ENCODE measurements at regions not wholly inside any gene's neighbourhood (a gene's known extent, or its start where the extent isn't known, plus 50 kb on each side); places are given as distances from the start of the nearest gene placed in this dataset.

DNA sequence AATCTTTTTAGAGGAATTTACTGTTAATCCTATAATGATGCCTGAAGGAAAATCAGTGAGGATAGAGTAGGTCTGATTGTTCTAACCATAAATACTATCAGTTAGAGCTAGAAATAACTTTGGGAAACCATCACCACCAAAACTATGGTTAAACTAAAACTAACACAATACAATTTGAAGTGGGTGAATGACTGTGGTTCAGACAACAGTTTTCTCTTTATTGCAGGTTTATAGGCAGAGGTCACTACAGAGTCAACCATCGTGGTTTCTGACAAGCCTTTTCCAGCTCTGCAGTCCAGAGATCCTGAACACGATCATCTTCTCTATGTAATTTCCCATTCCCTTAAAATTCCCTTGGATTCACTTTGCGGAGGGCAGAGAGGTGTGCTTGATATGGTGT, 134.3 kb downstream of the IBTK start:
- TF ChIP-seq GTF2F1 (IDR thresholded peaks at IDR 0.05; ENCODE audit: borderline replicate concordance, low read depth, low read length) = no peak
- no peak for TF ChIP-seq TEAD4 (IDR thresholded peaks at IDR 0.05; ENCODE audit: low read depth, low read length)
- no peak for TF ChIP-seq BRCA1 (IDR thresholded peaks at IDR 0.05; ENCODE audit: low read depth, low read length)
- TF ChIP-seq MAFK (IDR thresholded peaks at IDR 0.05; ENCODE audit: low read depth, low read length) = no peak
- TF ChIP-seq GABPA (IDR thresholded peaks at IDR 0.05; ENCODE audit: borderline replicate concordance, insufficient read depth, low read length) = no peak
- no peak for TF ChIP-seq POLR2A (IDR thresholded peaks at IDR 0.05; ENCODE audit: control extremely low read depth in 1 of 2, low read depth in 2 of 2, low read length in 2 of 2)
- no peak for TF ChIP-seq KDM5A (IDR thresholded peaks at IDR 0.05; ENCODE audit: low read length)
- no peak for TF ChIP-seq SUZ12 (IDR thresholded peaks at IDR 0.05; ENCODE audit: low read length)
- TF ChIP-seq, protein P1, sequence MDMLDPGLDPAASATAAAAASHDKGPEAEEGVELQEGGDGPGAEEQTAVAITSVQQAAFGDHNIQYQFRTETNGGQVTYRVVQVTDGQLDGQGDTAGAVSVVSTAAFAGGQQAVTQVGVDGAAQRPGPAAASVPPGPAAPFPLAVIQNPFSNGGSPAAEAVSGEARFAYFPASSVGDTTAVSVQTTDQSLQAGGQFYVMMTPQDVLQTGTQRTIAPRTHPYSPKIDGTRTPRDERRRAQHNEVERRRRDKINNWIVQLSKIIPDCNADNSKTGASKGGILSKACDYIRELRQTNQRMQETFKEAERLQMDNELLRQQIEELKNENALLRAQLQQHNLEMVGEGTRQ (IDR thresholded peaks at IDR 0.05; ENCODE audit: low read length) = no peak
- TF ChIP-seq KDM1A (IDR thresholded peaks at IDR 0.05; ENCODE audit: borderline replicate concordance, low read length) = no peak
- Histone ChIP-seq H3K4me3 (ENCODE audit: extremely low read depth in 1 of 4, insufficient read depth in 2 of 4, low read depth in 3 of 4, low read length in 4 of 4) (no peak overlapping the region), H3K23ac (ENCODE audit: insufficient read length) (no peak overlapping the region), H2BK12ac (ENCODE audit: low read depth, low read length) (no peak overlapping the region), H3K4ac (replicated peaks; ENCODE audit: insufficient read length, low read depth, low read length) (no peak overlapping the region), H4K91ac (replicated peaks; ENCODE audit: insufficient read length, low read length) (no peak overlapping the region), H4K20me1 (replicated peaks in 1 of 2; ENCODE audit: control insufficient read depth in 1 of 2, insufficient read depth in 2 of 2, low read length in 2 of 2) (no peaks in the 10 kb centered on the region), H4K8ac (ENCODE audit: extremely low read depth, insufficient read depth, low read length) (no peak overlapping the region), H3K18ac (ENCODE audit: extremely low read depth, low read length) (no peak overlapping the region), H2AK5ac (ENCODE audit: low read depth, low read length) (no peak overlapping the region), H2AFZ (ENCODE audit: low read length) (no peak overlapping the region), H3K9ac (replicated peaks in 1 of 4; ENCODE audit: extremely low read depth in 1 of 4, low read depth in 3 of 4, low read length in 3 of 4) (no peak overlapping the region), H2BK15ac (ENCODE audit: low read length) (no peak overlapping the region), H3K27me3 (replicated peaks in 1 of 4; ENCODE audit: control insufficient read depth in 3 of 4, extremely low read depth in 1 of 4, insufficient read depth in 3 of 4, low read length in 3 of 4) (no peaks in the 10 kb centered on the region), H2BK20ac (ENCODE audit: low read length) (no peak overlapping the region), H3K9me3 (ENCODE audit: insufficient read depth in 2 of 2, low read depth in 1 of 2, low read length in 1 of 2) (no peaks in the 10 kb centered on the region), H3K56ac (replicated peaks; ENCODE audit: insufficient read length, low read depth, low read length) (no peak overlapping the region), H3K79me2 (ENCODE audit: control insufficient read depth in 1 of 2, insufficient read depth in 2 of 2, low read length in 2 of 2) (no peaks in the 10 kb centered on the region), H2BK5ac (ENCODE audit: low read depth, low read length) (no peak overlapping the region), H3K36me3 (ENCODE audit: control insufficient read depth in 2 of 4, insufficient read depth in 4 of 4, low read length in 3 of 4) (no peaks in the 10 kb centered on the region), H3K4me2 (ENCODE audit: insufficient read depth in 1 of 2, low read depth in 2 of 2, low read length in 2 of 2) (no peak overlapping the region), H3K23me2 (ENCODE audit: low read depth, low read length) (no peaks in the 10 kb centered on the region; the same call in 1 of the 2 replicates), H4K5ac (ENCODE audit: insufficient read length, low read depth, low read length) (no peak overlapping the region), H3K14ac (ENCODE audit: insufficient read length) (no peak overlapping the region), H3K79me1 (ENCODE audit: low read depth, low read length) (no peaks in the 10 kb centered on the region), H3K27ac (ENCODE audit: low read depth, low read length) (no peak overlapping the region), H2BK120ac (replicated peaks; ENCODE audit: low read depth, low read length) (no peak overlapping the region), H3K4me1 (replicated peaks in 1 of 4; ENCODE audit: control insufficient read depth in 3 of 4, insufficient read depth in 4 of 4, low read length in 3 of 4) (no peaks in the 10 kb centered on the region)
- ChIA-PET POLR2A (ENCODE audit: partially characterized antibody) (no interaction called here), CTCF (ENCODE audit: partially characterized antibody) (no interaction called here)
- WGBS, 2 experiments (ENCODE audit: extremely low coverage in 1 of 2, insufficient coverage in 1 of 2, insufficient read length in 1 of 2, insufficient replicate concordance in 2 of 2, low coverage in 1 of 2, low lambda C conversion rate in 2 of 2, missing lambda C conversion rate in 1 of 2) = 97% methylated on average over 3 of the region's 3 CpGs; no CpG with 5 or more reads in 1 of the 2 experiments
- no peak for DNase-seq (ENCODE audit: low read depth in 1 of 2, low spot score in 2 of 2)
- FAIRE-seq = no peak

Data from H1 (cell line).